IMR-90 (cell line): ENCODE measurements at regions not wholly inside any gene's neighbourhood (a gene's known extent, or its start where the extent isn't known, plus 50 kb on each side); places are given as distances from the start of the nearest gene placed in this dataset.

Experiments used
- ATAC-seq: fragments of 200-7000 bp; cut with Tn5 transposase; 2 replicates; pipeline ENCODE4 v1.9.1; 2020; ENCODE audit warnings: low read depth, mild to moderate bottlenecking, moderate library complexity
- BruUV-seq: library from RNA; stranded (reverse); fragments of 400-500 nt; replicated peaks from 2 replicates; lab custom pipeline; 2021; lab: Mats Ljungman, UMichigan
- CTCF ChIA-PET: fragments of 300-600 bp; formaldehyde crosslinking; extraction: SDS; loops from one replicate; lab custom pipeline; 2021; ENCODE audit warnings: antibody characterized with exemption; lab: Yijun Ruan, JAX
- POLR2A ChIA-PET: fragments of 300-600 bp; sonication (Branson Sonifier 250); formaldehyde crosslinking; loops from one replicate; lab custom pipeline; 2022; ENCODE audit warnings: antibody characterized with exemption; ENCODE audit not compliant: unreplicated experiment; lab: Charles Lee
- DNase-seq: peaks from one replicate; pipeline ENCODE4 v3.0.0; 2013
- H2AFZ ChIP-seq: replicated peaks from 2 replicates; pipeline ENCODE3; 2013; ENCODE audit warnings: low read length, mild to moderate bottlenecking; ENCODE audit not compliant: poor library complexity
- H2AK5ac ChIP-seq: 2 replicates; pipeline ENCODE4 v1.6.1; 2013; ENCODE audit warnings: low read depth, low read length, inconsistent platforms
- H2AK9ac ChIP-seq: replicated peaks from 2 replicates; pipeline ENCODE3; 2013; ENCODE audit warnings: mild to moderate bottlenecking, low read depth, low read length, moderate library complexity; ENCODE audit not compliant: poor library complexity
- H2BK120ac ChIP-seq: 2 replicates; pipeline ENCODE4 v1.6.1; 2013; ENCODE audit warnings: low read depth, low read length, inconsistent platforms
- H2BK15ac ChIP-seq: 3 replicates; pipeline ENCODE4 v1.6.1; 2013; ENCODE audit warnings: low read depth, low read length, inconsistent platforms
- H2BK20ac ChIP-seq: 2 replicates; pipeline ENCODE4 v1.6.1; 2013; ENCODE audit warnings: low read depth, mild to moderate bottlenecking, inconsistent platforms, low read length, moderate library complexity
- H2BK5ac ChIP-seq: 2 replicates; pipeline ENCODE4 v1.6.1; 2013; ENCODE audit warnings: mild to moderate bottlenecking, low read depth, low read length, inconsistent platforms; ENCODE audit not compliant: poor library complexity, severe bottlenecking
- H3K14ac ChIP-seq: replicated peaks from 2 replicates; pipeline ENCODE4 v1.6.1; 2013; ENCODE audit warnings: low read depth, low read length, inconsistent platforms
- H3K18ac ChIP-seq: 2 replicates; pipeline ENCODE4 v1.6.1; 2013; ENCODE audit warnings: low read depth, low read length, control low read depth
- H3K23ac ChIP-seq: 2 replicates; pipeline ENCODE4 v1.6.1; 2013; ENCODE audit warnings: low read depth, low read length, inconsistent platforms
- H3K27ac ChIP-seq: 2 replicates; pipeline ENCODE4 v1.5.1; 2013; ENCODE audit warnings: mild to moderate bottlenecking, control low read depth, low read length; ENCODE audit not compliant: insufficient read depth
- H3K27me3 ChIP-seq: 2 replicates; pipeline ENCODE4 v1.6.1; 2013; ENCODE audit warnings: low read length; ENCODE audit not compliant: control insufficient read depth, insufficient read depth
- H3K36me3 ChIP-seq: 2 replicates; pipeline ENCODE4 v1.6.1; 2013; ENCODE audit warnings: low read length, mixed read lengths; ENCODE audit not compliant: control insufficient read depth, insufficient read depth
- H3K4ac ChIP-seq: 2 replicates; pipeline ENCODE4 v1.6.1; 2013; ENCODE audit warnings: low read depth, low read length, inconsistent platforms
- H3K4me1 ChIP-seq: 2 replicates; pipeline ENCODE4 v1.6.1; 2013; ENCODE audit warnings: low read length, mixed read lengths; ENCODE audit not compliant: control insufficient read depth, insufficient read depth
- H3K4me2 ChIP-seq: 2 replicates; pipeline ENCODE4 v1.6.1; 2013; ENCODE audit warnings: low read depth, mild to moderate bottlenecking, control low read depth, low read length, moderate library complexity
- H3K4me3 ChIP-seq: 2 replicates; pipeline ENCODE4 v1.5.1; 2013; ENCODE audit warnings: low read depth, mild to moderate bottlenecking, control low read depth, low read length, moderate library complexity; ENCODE audit not compliant: insufficient read depth
- H3K56ac ChIP-seq: 2 replicates; pipeline ENCODE4 v1.6.1; 2013; ENCODE audit warnings: low read length, inconsistent platforms; ENCODE audit not compliant: insufficient read depth; ENCODE audit errors: extremely low read depth
- H3K79me1 ChIP-seq, 2 experiments: 2 replicates each; pipeline ENCODE4 v1.6.1; 2013; ENCODE audit warnings: low read length in 2 of 2, inconsistent platforms in 1 of 2, low read depth in 1 of 2
- H3K9ac ChIP-seq: 2 replicates; pipeline ENCODE4 v1.6.1; 2013; ENCODE audit warnings: low read depth, low read length, control low read depth
- H3K9me1 ChIP-seq: 2 replicates; pipeline ENCODE4 v1.6.1; 2013; ENCODE audit warnings: low read length, inconsistent platforms; ENCODE audit not compliant: insufficient read depth
- H3K9me3 ChIP-seq: 2 replicates; pipeline ENCODE4 v1.6.1; 2013; ENCODE audit warnings: low read length; ENCODE audit not compliant: control insufficient read depth, insufficient read depth
- H4K20me1 ChIP-seq: 2 replicates; pipeline ENCODE4 v1.6.1; 2013; ENCODE audit warnings: low read length, inconsistent platforms; ENCODE audit not compliant: insufficient read depth
- H4K5ac ChIP-seq: 2 replicates; pipeline ENCODE4 v1.6.1; 2013; ENCODE audit warnings: mild to moderate bottlenecking, low read depth, low read length, control low read depth
- H4K8ac ChIP-seq, 2 experiments: 2 replicates each; pipeline ENCODE4 v1.6.1; 2013; ENCODE audit warnings: low read depth in 2 of 2, low read length in 2 of 2, control low read depth in 1 of 2, inconsistent platforms in 1 of 2
- H4K91ac ChIP-seq: 2 replicates; pipeline ENCODE4 v1.6.1; 2013; ENCODE audit warnings: low read depth, low read length, inconsistent platforms; ENCODE audit not compliant: insufficient read depth
- MXI1 ChIP-seq: IDR thresholded peaks from 2 replicates; pipeline ENCODE4 v1.6.1; 2012; ENCODE audit warnings: low read depth, mild to moderate bottlenecking, low read length, moderate library complexity, borderline replicate concordance
- WGBS, 2 experiments: methylation state at CpG; one replicate each; pipeline versions ENCODE4 v1.1.5 to v1.1.7; 2013; ENCODE audit warnings: missing lambda C conversion rate in 2 of 2; ENCODE audit not compliant: insufficient read length in 1 of 2; ENCODE audit errors: extremely low coverage in 2 of 2; 5-methylcytosine and 5-hydroxymethylcytosine counted together
- dilution Hi-C: fragments of 300-500 bp; cut with HindIII; formaldehyde crosslinking; loops from one replicate; pipeline ENCODE4 v1.14.3; 2018; ENCODE audit warnings: low sequenced_read_pairs; ENCODE audit not compliant: unreplicated experiment
- in situ Hi-C: fragments of 300-500 bp; cut with MboI; formaldehyde crosslinking; loops from 3 replicates; pipeline ENCODE4 v1.14.3; 2019; ENCODE audit warnings: low sequenced_read_pairs, inconsistent platforms, mixed read lengths
- intact Hi-C: fragments of 100-400 bp; cut with micrococcal nuclease; formaldehyde crosslinking; loops from 2 replicates; pipeline ENCODE4 v1.10.0; 2022

- H3K4me3 ChIP-seq, result no peak overlapping the region
- no peak overlapping the region for H2BK20ac ChIP-seq
- H2BK5ac ChIP-seq, result no peak overlapping the region
- H2AK9ac ChIP-seq, result no peak overlapping the region
- no peak overlapping the region for H3K14ac ChIP-seq
- H3K56ac ChIP-seq, result no peak overlapping the region
- no peaks in the 10 kb centered on the region for H3K9me3 ChIP-seq
- DNase-seq (no peak), ATAC-seq (no peak)
- no peak overlapping the region for H4K8ac ChIP-seq
- H3K4me1 ChIP-seq, result peaks cover 2% of the 10 kb centered on the region; the same call in 1 of the 2 replicates
- H3K9me1 ChIP-seq, result no peaks in the 10 kb centered on the region; the same call in 1 of the 2 replicates
- no peak overlapping the region for H4K5ac ChIP-seq
- TF ChIP-seq MXI1, result no peak
- peaks cover 16% of the 10 kb centered on the region for H3K27me3 ChIP-seq
- no peak overlapping the region for H4K91ac ChIP-seq
- WGBS, 2 experiments, result 81% methylated on average over 3 of the region's 5 CpGs; no CpG with 5 or more reads in 1 of the 2 experiments
- POLR2A ChIA-PET, result no interaction called here
- BruUV-seq, result no TSS peak
- no peak overlapping the region for H2BK15ac ChIP-seq
- H3K9ac ChIP-seq, result no peak overlapping the region
- no peak overlapping the region for H3K27ac ChIP-seq
- no peak overlapping the region for H3K18ac ChIP-seq
- H2BK120ac ChIP-seq, result no peak overlapping the region
- no peaks in the 10 kb centered on the region for H4K20me1 ChIP-seq
- intact Hi-C loops (loop anchor here (5.0 kb wide), 1 partner anchor 91 kb away; no protein-coding TSS in a partner anchor), dilution Hi-C loops (no loop called here), in situ Hi-C loops (no loop called here)
- no peak overlapping the region for H3K4ac ChIP-seq
- CTCF ChIA-PET, result no interaction called here
- no peak overlapping the region for H3K4me2 ChIP-seq
- H3K36me3 ChIP-seq, result no peaks in the 10 kb centered on the region
- no peak overlapping the region for H3K23ac ChIP-seq
- no peak overlapping the region for H2AK5ac ChIP-seq
- no peak overlapping the region for H2AFZ ChIP-seq
- H3K79me1 ChIP-seq, result no peaks in the 10 kb centered on the region
These were observed 306.4 kb upstream of the ROPN1 start for GRCh38 chr3:124298301-124298700.
